Esophagus muscularis mucosa (tissue), 4 donors: ENCODE measurements at regions not wholly inside any gene's neighbourhood (a gene's known extent, or its start where the extent isn't known, plus 50 kb on each side); places are given as distances from the start of the nearest gene placed in this dataset.

ENCODE experiments used
- DNase-seq: peaks from one replicate; pipeline ENCODE4 v3.0.0-alpha.2; 2017; ENCODE audit errors: extremely low spot score
- H3K27ac ChIP-seq, 4 donors: fragments of 200-600 bp; sonication (generic); replicated peaks in 1 of 4; 1 replicate in 3 of 4; 2 replicates in 1 of 4; pipeline ENCODE4 v1.5.1; 2016 to 2019; ENCODE audit warnings: mild to moderate bottlenecking in 1 of 4
- H3K27me3 ChIP-seq, 4 donors: fragments of 200-600 bp; sonication (generic); one replicate each; pipeline versions ENCODE4 v1.5.1 to v1.6.0; 2016 to 2019
- H3K36me3 ChIP-seq, 4 donors: fragments of 200-600 bp; sonication (generic); one replicate each; pipeline ENCODE4 v1.5.1; 2016 to 2019
- H3K4me1 ChIP-seq, 4 donors: fragments of 200-600 bp; sonication (generic); one replicate each; pipeline ENCODE4 v1.5.1; 2016 to 2019
- H3K4me3 ChIP-seq, 4 donors: fragments of 200-600 bp; sonication (generic); 1 replicate in 2 of 4; 2 replicates in 2 of 4; pipeline ENCODE4 v1.5.1; 2016 to 2019; ENCODE audit warnings: mild to moderate bottlenecking in 4 of 4, moderate library complexity in 1 of 4
- H3K9me3 ChIP-seq, 4 donors: fragments of 200-600 bp; sonication (generic); 1 replicate in 3 of 4; 2 replicates in 1 of 4; pipeline ENCODE4 v1.5.1; 2016 to 2019
- CTCF ChIP-seq, 3 experiments: fragments of 200-600 bp in 2 of 3; fragments of 450-650 bp in 1 of 3; sonication (generic) in 2 of 3; IDR thresholded peaks; one replicate each; pipeline ENCODE4 v1.5.1; 2017 to 2019; ENCODE audit warnings: antibody characterized with exemption in 3 of 3, mild to moderate bottlenecking in 2 of 3, moderate library complexity in 1 of 3
- EP300 ChIP-seq: sonication (generic); formaldehyde crosslinking; IDR thresholded peaks from one replicate; pipeline ENCODE4 v1.6.1; 2017; ENCODE audit warnings: antibody characterized with exemption
- POLR2A ChIP-seq: fragments of 450-650 bp; IDR thresholded peaks from one replicate; pipeline ENCODE4 v1.6.1; 2017; ENCODE audit warnings: antibody characterized with exemption, moderate library complexity, mild to moderate bottlenecking, low read depth
- POLR2AphosphoS5 ChIP-seq, 2 donors: sonication (generic); formaldehyde crosslinking; IDR thresholded peaks; one replicate each; pipeline ENCODE4 v1.6.1; 2017; ENCODE audit warnings: antibody characterized with exemption in 2 of 2
- WGBS: methylation state at CpG from one replicate; pipeline ENCODE4 v1.1.5; 2018; 5-methylcytosine and 5-hydroxymethylcytosine counted together
- intact Hi-C: fragments of 100-400 bp; cut with DNase I; formaldehyde crosslinking; loops from one replicate; pipeline ENCODE4 v1.15.1; 2023

- intact Hi-C loops, result no loop called here
- no peak for DNase-seq
- no peak overlapping the region for H3K4me3 ChIP-seq
- no peak overlapping the region for H3K27ac ChIP-seq
- TF ChIP-seq EP300 (no peak), POLR2A (no peak), CTCF (IDR thresholded peaks at IDR 0.05) (no peak), POLR2AphosphoS5 (IDR thresholded peaks at IDR 0.05) (no peak)
- WGBS, result 95% methylated on average over 3 of the region's 3 CpGs
- H3K27me3 ChIP-seq, result no peaks in the 10 kb centered on the region
- H3K36me3 ChIP-seq, result no peaks in the 10 kb centered on the region
- H3K9me3 ChIP-seq, result peaks cover 0 to 3% (median 0%) of the 10 kb centered on the region in 4 donors
- H3K4me1 ChIP-seq, result no peaks in the 10 kb centered on the region
Measured at GRCh38 chr5:164253764-164254163, 748.3 kb downstream of the MAT2B start.

- intact Hi-C loops, result no loop called here
- Histone ChIP-seq H3K4me1 (no peaks in the 10 kb centered on the region), H3K36me3 (no peaks in the 10 kb centered on the region), H3K9me3 (peaks cover 0 to 3% (median 0%) of the 10 kb centered on the region in 4 donors), H3K27me3 (no peaks in the 10 kb centered on the region), H3K4me3 (no peak overlapping the region), H3K27ac (no peak overlapping the region)
- WGBS, result 50% methylated on average over 3 of the region's 3 CpGs
- no peak for DNase-seq
- no peak for TF ChIP-seq POLR2A
- TF ChIP-seq EP300, result no peak
- TF ChIP-seq CTCF (IDR thresholded peaks at IDR 0.05), result no peak
- no peak for TF ChIP-seq POLR2AphosphoS5 (IDR thresholded peaks at IDR 0.05)
Measured at GRCh38 chr5:164255598-164256213, 750.3 kb downstream of the MAT2B start.

GRCh38 chr5:164256351-164256750 lies 750.9 kb downstream of the MAT2B start:
- WGBS, result 80% methylated on average over 1 of the region's 1 CpG
- DNase-seq, result no peak
- H3K27me3 ChIP-seq, result no peaks in the 10 kb centered on the region
- no peak overlapping the region for H3K4me3 ChIP-seq
- peaks cover 0 to 3% (median 0%) of the 10 kb centered on the region in 4 donors for H3K9me3 ChIP-seq
- H3K27ac ChIP-seq, result no peak overlapping the region
- H3K4me1 ChIP-seq, result no peaks in the 10 kb centered on the region
- TF ChIP-seq EP300 (no peak), POLR2AphosphoS5 (IDR thresholded peaks at IDR 0.05) (no peak), CTCF (IDR thresholded peaks at IDR 0.05) (no peak), POLR2A (no peak)
- intact Hi-C loops, result no loop called here
- H3K36me3 ChIP-seq, result no peaks in the 10 kb centered on the region

- H3K27me3 ChIP-seq, result no peaks in the 10 kb centered on the region
- no peaks in the 10 kb centered on the region for H3K9me3 ChIP-seq
- no peak for TF ChIP-seq POLR2AphosphoS5 (IDR thresholded peaks at IDR 0.05)
- no peak for TF ChIP-seq EP300
- TF ChIP-seq POLR2A, result no peak
- TF ChIP-seq CTCF (IDR thresholded peaks at IDR 0.05), result no peak
- DNase-seq, result no peak
- H3K4me3 ChIP-seq, result no peak overlapping the region
- WGBS, result 92% methylated on average over 2 of the region's 2 CpGs
- no peaks in the 10 kb centered on the region for H3K36me3 ChIP-seq
- no peaks in the 10 kb centered on the region for H3K4me1 ChIP-seq
- H3K27ac ChIP-seq, result no peak overlapping the region
- intact Hi-C loops, result no loop called here
Measured at GRCh38 chr5:164256954-164257353, 751.5 kb downstream of the MAT2B start.

- no peaks in the 10 kb centered on the region for H3K36me3 ChIP-seq
- intact Hi-C loops, result no loop called here
- DNase-seq, result no peak
- no peaks in the 10 kb centered on the region for H3K4me1 ChIP-seq
- no peak overlapping the region for H3K4me3 ChIP-seq
- no peak for TF ChIP-seq EP300
- no peak for TF ChIP-seq CTCF (IDR thresholded peaks at IDR 0.05)
- TF ChIP-seq POLR2AphosphoS5 (IDR thresholded peaks at IDR 0.05), result no peak
- no peak for TF ChIP-seq POLR2A
- H3K27me3 ChIP-seq, result no peaks in the 10 kb centered on the region
- 12% methylated on average over 1 of the region's 1 CpG for WGBS
- no peak overlapping the region for H3K27ac ChIP-seq
- H3K9me3 ChIP-seq, result no peaks in the 10 kb centered on the region
Measured at GRCh38 chr5:164265566-164265965, 760.1 kb downstream of the MAT2B start.
